A673 (cell line): ENCODE measurements at regions not wholly inside any gene's neighbourhood (a gene's known extent, or its start where the extent isn't known, plus 50 kb on each side); places are given as distances from the start of the nearest gene placed in this dataset.

Experiments used
- CTCF ChIP-seq: fragments of 300-800, 200-600 bp; sonication (generic); conservative IDR thresholded peaks from 2 replicates; pipeline ENCODE4 v1.5.1; 2017; ENCODE audit warnings: low read depth, mild to moderate bottlenecking, antibody characterized with exemption, low read length, moderate library complexity, mixed read lengths
- EZH2 ChIP-seq: fragments of 200-600 bp; sonication (generic); IDR thresholded peaks from 2 replicates; pipeline ENCODE4 v1.6.1; 2017; ENCODE audit warnings: borderline replicate concordance, low read depth, mild to moderate bottlenecking, mixed read lengths, antibody characterized with exemption, low read length; ENCODE audit not compliant: poor library complexity, severe bottlenecking

- no peak for TF ChIP-seq CTCF
- no peak for TF ChIP-seq EZH2
These were observed 455.6 kb upstream of the SEL1L start for GRCh38 chr14:81989211-81989610.
